GM18951 (cell line): ENCODE measurements at regions not wholly inside any gene's neighbourhood (a gene's known extent, or its start where the extent isn't known, plus 50 kb on each side); places are given as distances from the start of the nearest gene placed in this dataset.

ENCODE experiments used
- POLR2A ChIP-seq: IDR thresholded peaks from 4 replicates; pipeline ENCODE4 v1.6.1; 2011; ENCODE audit warnings: mild to moderate bottlenecking; ENCODE audit not compliant: insufficient read length, insufficient read depth; ENCODE audit errors: extremely low read depth
- in situ Hi-C: fragments of 300-500 bp; cut with MboI; formaldehyde crosslinking; loops from one replicate; pipeline ENCODE4 v1.12.0; 2022; ENCODE audit warnings: low sequenced_read_pairs, mixed read lengths, inconsistent platforms; ENCODE audit not compliant: unreplicated experiment

DNA sequence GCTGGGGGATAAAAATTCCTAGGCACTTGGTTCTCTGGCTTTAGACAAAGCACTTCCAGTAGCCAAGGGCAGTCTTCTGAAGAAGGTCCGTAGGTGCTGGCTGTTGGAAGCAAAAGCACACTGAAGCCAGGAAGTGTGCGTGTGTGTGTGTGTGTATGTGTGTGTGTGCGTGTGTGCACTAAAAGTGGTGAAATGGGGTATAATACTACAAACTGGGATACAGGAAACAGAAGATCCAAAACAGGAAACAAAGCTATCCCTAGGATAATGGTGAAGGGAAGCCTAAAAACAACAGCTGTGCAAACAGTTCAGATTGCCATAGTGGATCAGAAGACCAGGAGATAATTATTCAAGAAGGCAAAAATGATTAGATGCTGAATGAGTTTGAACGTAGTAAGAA is 103.4 kb downstream of the IL20RB start:
- in situ Hi-C loops: no loop called here

DNA sequence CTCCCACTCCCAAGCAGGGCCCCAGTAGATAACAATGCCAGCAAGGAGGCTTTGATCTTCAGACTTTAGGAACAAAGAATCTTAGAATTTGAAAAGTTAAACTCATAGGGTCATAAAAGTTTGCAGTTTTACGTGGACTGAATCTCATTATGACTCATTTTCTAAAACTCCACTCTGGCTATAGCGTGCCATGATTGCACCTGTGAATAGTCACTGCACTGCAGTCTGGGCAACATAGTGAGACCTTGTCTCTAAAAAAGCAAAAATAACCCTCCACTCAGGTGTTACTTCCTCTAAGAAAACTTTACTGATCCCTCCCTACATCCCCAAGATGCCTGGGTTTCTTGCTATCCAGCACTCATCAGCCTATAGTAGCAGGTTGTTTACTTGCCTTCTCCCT is 104.5 kb downstream of the IL20RB start:
- no peak for TF ChIP-seq POLR2A
- in situ Hi-C loops: no loop called here

More for the DNA sequence above, 103.4 kb downstream of the IL20RB start:
- TF ChIP-seq POLR2A: no peak

DNA sequence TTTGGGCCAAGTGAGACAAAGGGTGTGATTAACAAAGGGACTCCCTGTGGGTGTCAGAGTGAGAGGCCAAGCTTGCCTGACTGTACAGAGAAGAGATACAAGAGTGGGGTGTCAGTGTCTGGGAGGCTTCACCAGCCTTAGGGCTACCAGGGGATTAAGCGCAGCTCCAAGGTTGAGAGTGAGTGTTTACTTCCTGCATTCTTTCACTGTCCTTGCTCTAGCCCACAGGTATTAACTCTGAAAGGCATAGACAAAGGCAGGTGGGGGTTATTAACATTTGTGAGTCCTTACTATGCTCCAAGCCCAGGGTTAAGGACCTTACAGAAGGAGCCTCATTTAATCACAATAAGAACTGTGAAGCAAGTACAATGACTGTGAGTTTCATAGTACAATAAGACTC is 107.6 kb downstream of the IL20RB start:
- in situ Hi-C loops: no loop called here
- TF ChIP-seq POLR2A: no peak

DNA sequence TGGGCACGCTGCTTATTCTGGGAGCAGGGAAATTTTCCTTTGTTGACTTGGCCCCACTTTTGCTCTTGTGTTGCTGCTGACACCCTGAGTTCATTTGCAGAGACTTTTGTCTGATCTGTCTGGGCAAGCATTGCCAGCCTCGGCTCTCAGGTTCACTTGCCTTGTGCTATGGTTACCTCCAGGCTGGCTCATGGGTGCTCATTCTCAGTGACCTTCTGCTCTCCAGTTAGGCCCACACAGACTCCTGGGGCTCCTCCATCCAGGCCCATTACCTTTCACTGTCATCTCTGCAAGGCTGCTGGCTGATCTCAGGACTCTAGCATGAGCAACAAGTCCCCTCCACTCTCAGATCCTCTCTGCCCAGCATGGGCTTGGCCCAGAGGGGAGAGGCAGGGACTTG is 108.3 kb downstream of the IL20RB start:
- in situ Hi-C loops: no loop called here
- no peak for TF ChIP-seq POLR2A

DNA sequence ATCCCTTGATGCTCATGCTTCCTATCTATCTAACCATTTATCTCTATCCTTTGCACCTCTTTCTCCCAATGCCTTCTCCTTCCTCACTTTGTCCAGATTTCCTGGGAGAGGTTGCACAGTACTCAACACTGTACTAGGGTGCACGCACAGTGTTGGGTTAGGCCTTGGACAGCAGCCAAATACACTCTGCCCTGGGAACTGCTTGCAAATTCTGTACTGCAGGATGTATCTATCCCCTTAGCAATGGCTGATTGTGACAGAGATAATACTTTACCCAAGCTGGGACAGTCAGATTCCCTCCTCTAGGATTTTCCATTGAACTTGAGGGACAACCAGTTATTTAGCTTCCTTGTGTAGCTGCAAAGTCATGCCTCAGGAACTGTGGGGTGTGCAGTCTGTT is 113.3 kb downstream of the IL20RB start:
- no peak for TF ChIP-seq POLR2A
- in situ Hi-C loops: no loop called here

DNA sequence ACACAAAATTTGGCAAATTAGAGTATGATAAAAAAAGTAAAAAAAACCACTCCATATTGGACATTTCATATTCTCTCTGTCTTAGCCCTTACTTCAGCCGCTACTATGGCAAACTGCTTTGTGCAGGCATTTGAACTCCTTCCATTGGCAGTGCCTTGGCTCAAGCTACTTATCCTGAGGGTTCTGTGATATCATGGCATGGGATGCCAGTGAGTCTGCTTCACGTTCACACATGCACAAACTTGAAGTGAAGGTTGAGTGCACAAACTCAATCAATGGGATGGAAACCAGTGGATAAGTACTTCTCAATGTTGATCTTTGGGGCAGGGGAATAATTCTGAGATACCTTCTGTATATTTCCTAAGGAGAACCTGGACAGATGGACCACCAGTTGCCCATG is 117.2 kb downstream of the IL20RB start:
- in situ Hi-C loops: no loop called here
- TF ChIP-seq POLR2A: no peak

DNA sequence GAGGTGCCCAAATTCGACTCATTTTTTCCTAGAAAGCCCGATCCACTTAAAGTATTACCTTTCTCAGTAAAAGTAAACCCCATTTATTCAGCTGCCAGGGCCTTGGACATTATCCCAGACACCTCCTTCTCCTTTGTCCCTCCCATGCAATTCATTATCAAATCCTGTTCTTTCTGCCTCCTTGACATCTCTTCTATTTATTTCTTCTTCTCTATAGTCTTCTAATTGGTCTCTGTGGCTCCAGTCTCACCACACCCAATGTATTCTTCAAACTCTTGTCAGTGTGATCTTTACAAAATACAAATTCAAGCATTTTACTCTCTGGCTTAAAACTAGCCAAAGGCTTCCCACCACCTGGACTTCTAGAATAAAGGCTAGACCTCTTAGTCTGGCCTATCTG is 120.3 kb downstream of the IL20RB start:
- in situ Hi-C loops: no loop called here
- no peak for TF ChIP-seq POLR2A

DNA sequence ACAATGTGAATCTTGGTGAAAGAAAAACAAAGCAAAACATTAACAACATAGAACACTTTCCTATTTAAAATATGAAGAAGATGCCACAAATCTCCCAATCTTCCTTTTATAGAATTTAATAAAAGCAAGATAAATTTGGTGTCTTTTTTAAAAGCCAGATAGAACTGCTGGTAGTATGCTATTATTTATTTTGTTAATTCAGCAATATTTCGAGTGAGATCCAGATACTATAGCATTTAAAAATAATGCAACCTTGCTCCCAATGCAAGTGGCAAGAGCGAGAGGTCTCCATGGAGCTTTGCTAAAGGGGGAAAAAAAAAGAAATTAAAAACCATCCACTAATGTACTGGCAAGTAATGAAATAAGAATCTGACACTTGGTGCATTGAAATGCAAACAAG is 121.8 kb downstream of the IL20RB start:
- no peak for TF ChIP-seq POLR2A
- in situ Hi-C loops: no loop called here

DNA sequence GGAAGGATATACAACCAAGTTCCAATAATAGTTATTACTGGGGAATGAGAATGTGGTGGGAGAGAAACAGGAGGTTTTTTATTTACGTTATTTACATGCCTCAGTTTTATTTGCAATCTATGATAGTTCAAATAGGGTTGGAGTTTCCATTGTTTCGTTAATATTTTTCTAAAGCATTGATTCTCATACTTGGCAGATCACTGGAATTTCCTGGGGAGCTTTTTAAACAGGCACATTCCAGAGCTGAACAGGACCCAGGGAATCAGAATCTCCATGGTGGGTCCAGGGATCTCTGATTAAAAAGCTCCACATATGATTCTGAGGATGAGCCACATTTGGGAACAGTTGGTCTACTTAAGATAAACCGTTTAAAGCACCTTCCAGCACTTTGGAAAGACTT is 123.9 kb downstream of the IL20RB start:
- TF ChIP-seq POLR2A: no peak
- in situ Hi-C loops: no loop called here

DNA sequence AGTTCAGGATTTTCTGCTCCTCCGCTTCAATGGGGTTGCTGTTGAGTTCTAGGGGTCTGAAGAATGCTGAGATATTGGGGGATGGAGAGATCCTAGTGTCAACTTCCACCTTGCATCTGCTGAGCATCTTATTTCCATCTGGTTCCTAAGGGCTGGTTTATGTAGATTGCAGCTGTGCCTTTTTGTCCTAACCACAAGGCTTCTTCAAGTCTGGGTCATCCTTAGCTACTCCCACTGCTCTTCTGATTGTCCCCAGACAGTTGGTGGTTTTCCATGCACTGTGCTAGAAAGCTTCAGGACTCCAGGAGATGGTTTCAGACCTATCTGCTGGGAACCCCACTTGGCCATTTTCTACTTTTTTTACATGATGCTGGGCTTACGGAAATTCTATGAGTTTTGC is 125.0 kb downstream of the IL20RB start:
- TF ChIP-seq POLR2A: no peak
- in situ Hi-C loops: no loop called here

DNA sequence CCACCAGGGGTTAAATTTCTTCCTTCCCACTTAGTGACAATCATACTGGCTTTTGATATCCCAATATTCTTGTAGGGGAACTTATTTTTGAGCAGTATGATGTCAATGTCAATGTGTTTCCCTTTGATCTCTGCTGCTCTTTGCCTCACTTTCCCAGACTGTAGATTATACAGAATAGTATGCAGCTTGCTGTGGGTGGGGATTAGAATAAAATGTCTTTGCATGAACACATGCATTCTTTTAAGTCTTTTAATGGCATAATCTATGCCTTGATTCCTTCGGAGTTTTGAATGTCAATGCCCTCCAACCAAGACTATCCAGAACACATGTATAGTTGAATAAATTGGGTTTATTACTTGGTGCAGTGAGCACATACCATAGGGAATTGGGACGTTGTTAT is 125.5 kb downstream of the IL20RB start:
- in situ Hi-C loops: no loop called here
- no peak for TF ChIP-seq POLR2A

DNA sequence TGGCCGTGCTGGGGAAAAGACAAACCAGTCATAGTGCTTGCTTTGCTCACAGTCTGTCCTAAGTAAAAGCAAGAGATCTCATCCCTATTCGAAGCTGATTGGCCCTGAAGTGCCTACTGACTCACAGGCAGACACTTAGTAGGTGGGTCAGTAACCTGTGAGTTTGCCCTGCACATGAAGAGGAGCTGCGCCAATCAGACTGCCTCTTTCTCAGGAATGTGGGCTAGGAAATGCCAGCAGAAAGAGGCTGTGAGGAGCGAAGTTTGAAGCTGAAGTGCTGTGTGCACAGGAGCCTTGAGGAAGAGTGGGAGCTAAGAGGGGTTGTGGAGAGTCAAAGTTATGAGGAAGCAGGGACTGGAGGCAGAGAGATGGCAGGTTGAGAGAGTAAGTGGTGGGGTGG is 126.8 kb downstream of the IL20RB start:
- in situ Hi-C loops: no loop called here
- TF ChIP-seq POLR2A: no peak

DNA sequence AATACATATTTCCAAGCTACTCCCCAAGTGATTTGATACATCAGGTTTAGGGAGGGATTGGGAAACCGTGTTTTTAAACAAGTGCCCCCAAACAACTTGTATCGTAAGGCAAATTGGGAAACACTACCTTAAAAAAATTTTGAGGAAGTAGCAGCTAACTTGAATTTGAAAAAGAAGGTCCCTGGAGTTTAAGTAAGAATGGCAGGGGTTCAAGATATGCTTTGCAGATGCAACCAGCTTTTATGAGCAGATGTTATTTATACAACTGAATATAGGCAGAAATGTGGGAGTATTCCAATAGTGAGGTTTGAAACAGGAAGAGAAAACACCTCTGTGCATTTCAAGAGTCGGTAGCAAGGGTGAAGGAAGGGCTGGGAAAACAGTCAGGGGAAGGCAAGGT is 139.6 kb downstream of the IL20RB start:
- in situ Hi-C loops: no loop called here
- TF ChIP-seq POLR2A: no peak

DNA sequence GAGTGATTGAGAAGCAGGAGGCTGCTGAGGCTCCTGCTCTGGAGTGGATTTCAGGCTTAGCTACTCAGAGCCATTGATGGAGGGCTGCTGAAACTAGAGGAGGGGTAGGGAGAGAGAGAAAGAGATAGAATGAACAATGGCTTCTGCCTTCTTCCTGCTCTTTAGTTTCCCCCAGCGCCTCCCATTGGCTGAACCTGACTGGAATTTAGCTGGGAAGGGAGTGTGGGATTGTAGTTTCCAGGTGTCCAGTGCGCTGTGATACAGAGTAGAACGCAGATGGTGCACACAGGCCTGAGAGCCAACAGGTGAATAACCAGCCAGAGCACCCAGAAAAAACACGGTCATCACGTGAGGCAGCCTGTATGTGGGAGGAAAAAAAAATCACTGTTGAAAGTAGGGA is 140.1 kb downstream of the IL20RB start:
- in situ Hi-C loops: no loop called here
- TF ChIP-seq POLR2A: no peak

DNA sequence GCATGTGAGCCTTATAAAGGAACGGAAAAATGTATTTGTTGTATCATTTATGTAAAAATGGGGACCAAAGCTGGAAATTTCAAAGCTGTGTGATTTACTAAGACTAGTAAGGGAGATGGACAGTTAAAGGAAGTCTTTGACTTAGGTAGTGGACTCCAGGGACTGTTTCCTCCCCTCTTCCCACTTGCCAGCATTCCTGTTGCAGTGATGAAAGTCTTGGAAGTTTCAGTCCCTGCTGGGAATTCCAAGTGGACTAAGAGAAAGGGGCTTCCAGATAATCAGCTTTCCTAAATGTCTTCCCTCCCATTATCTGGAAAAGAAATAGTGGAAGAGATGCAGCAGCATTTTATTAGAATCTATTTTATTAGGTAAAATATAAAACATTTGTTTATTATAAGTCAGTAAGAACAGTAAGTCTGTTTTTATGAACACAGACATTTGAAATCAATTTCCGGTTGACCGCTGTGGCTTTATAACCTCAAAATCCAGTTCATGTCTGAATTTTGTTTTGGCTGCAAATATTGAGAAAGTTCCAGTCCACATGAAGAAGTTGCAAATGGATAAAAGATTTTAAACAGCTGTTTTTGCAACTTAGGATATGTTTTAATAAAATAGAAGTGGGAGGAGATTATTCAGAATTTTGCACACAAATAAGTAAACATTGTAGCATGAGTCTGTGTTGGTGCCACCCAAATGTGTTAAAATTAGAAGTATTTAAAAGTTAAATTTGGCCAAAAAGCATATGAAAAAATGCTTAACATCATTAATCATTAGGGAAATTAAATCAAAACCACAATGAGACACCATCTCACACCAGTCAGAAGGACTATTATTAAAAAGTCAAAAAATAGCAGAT is 141.8 kb downstream of the IL20RB start:
- in situ Hi-C loops: loop anchor here (25.0 kb wide), 2 partner anchors 588 to 963 kb away; no protein-coding TSS in a partner anchor
- TF ChIP-seq POLR2A: no peak

DNA sequence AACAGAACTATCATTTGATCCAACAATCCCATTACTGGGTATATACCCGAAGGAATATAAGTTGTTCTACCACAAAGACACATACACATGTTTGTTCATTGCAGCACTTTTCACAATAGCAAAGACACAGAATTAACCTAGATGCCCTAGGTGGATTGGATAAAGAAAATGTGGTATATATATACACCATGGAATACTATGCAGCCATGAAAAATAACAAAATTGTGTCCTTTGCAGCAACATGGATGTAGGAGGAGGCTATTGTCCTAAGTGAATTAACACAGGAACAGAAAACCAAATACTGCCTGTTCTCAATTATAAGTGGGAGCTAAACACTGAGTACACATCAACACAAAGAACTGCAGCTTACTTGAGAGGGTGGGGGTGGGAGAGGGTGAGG is 142.5 kb downstream of the IL20RB start:
- in situ Hi-C loops: loop anchor here (25.0 kb wide), 2 partner anchors 587 to 962 kb away; no protein-coding TSS in a partner anchor
- TF ChIP-seq POLR2A: no peak
